NCI-H1694 treated with DMSO at 0.1 percent for 48 hours (cell line): ENCODE measurements at regions not wholly inside any gene's neighbourhood (a gene's known extent, or its start where the extent isn't known, plus 50 kb on each side); places are given as distances from the start of the nearest gene placed in this dataset.

Experiments
- DNase-seq: peaks from one replicate; lab custom pipeline; 2025; lab: John Stamatoyannopoulos, UW

DNA sequence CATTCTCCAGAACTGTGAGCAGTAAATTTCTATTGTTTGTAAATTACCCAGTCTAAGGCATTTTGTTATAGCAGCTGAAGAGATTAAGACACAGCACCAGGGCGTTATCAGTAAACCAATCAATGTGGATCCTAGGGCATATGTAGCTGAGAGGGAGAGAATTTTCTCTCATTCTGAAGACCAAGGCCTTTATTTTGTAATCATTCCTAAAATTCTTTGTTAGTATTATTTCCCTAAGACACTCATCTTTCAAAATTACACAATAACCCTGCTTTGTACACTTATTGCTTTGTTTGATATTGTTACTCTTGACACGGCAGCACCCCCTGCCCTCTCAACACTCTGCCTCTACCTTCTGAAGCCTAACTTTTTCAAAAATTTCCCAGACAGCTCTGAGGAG lies 419.1 kb downstream of the SLC4A3 start:
- DNase-seq: no peak

GRCh38 chr2:220051716-220052115 lies 424.3 kb downstream of the SLC4A3 start:
- no peak for DNase-seq

DNA sequence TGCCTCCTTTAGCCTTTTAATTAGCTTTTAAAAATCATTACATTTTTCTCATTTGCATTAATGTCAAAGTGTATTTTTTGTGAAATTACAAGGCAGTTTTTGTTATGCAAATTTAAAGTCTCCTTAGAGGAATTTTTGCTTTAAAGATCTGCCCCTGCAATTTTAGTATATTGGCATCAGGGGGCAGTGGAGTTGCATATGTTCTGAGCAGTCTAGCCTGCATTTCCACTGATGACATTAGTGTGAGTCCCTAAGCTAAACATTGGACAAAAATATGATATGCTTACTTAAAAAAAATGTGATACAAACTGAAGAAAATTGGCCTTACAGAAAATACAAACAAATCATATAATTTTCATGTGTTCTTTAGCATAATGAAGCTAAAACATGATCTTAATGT lies 426.5 kb downstream of the SLC4A3 start:
- DNase-seq: peak; percentile 33

GRCh38 chr2:220057391-220057790 lies 430.0 kb downstream of the SLC4A3 start:
- DNase-seq: no peak

GRCh38 chr2:220057916-220058315 lies 430.5 kb downstream of the SLC4A3 start:
- no peak for DNase-seq

GRCh38 chr2:220064111-220065030 lies 436.9 kb downstream of the SLC4A3 start:
- DNase-seq: no peak

- DNase-seq: no peak
Measured at GRCh38 chr2:220065581-220065980, 438.2 kb downstream of the SLC4A3 start.

- no peak for DNase-seq
Measured at GRCh38 chr2:220068846-220069245, 441.4 kb downstream of the SLC4A3 start.

GRCh38 chr2:220070349-220070748 lies 442.9 kb downstream of the SLC4A3 start:
- DNase-seq: no peak

- no peak for DNase-seq
Measured at GRCh38 chr2:220071696-220072095, 444.3 kb downstream of the SLC4A3 start.

GRCh38 chr2:220072669-220073220 lies 445.3 kb downstream of the SLC4A3 start:
- DNase-seq: no peak

GRCh38 chr2:220075835-220076234 lies 448.4 kb downstream of the SLC4A3 start:
- no peak for DNase-seq

DNA sequence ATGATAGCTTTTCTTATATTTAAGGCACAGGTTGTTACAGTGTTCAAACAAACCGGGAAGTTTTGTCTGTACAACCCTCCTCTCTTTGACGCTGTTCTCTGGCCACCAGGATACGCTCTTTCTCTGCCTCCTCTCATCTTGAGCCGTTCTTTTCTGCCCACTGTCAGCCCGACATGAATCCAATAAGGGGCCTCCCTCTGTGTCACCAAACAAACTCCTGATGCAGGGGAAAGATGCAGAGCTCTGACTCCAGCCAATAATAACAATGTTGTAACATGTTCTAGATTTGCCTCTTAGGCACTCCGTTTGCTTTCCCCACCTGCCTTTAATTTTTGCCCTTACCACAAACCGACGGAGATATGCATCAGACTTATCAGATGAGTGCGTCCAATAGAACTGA lies 449.3 kb downstream of the SLC4A3 start:
- no peak for DNase-seq

GRCh38 chr2:220077488-220077887 lies 450.1 kb downstream of the SLC4A3 start:
- DNase-seq: no peak

GRCh38 chr2:220078439-220078838 lies 451.0 kb downstream of the SLC4A3 start:
- no peak for DNase-seq

- no peak for DNase-seq
Measured at GRCh38 chr2:220079595-220079994, 452.2 kb downstream of the SLC4A3 start.

DNA sequence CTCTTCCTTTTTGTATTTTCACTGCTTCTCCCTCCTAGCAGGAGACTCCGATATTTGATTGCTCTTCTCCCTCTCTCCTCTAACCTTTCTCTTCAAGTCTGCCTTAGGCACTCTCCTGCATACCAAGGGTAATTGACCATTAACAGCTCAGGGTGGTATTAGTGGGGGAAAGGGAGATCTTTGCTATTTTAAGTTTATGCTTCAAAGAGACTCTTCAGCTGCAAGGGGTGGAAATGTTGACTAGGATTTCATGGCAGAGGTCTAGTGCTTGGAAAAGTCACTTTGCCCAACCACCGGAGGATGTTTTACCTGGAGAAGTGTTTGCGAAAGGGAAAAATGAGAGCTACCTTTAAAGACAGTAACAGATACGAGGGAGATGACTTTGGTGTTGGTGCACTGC lies 453.7 kb downstream of the SLC4A3 start:
- DNase-seq: no peak

DNA sequence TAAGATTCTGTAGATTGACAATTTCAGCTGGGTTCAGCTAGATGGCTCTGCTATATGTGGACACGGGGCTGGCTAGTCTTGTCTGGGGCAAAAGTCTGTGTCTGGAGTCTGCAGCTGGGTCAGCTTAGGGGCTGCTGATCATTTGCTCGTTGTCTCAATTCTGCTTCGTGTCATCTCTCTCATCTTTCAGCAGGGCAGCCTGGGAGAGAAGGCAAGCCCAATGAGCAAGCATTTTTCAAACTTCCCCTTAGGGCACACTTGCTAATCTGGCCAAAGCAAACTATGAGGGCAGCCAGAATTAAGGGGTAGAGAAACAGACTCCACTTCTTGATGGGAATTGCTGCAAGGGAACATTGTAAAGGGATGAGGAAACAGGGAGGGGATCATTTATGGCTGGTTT lies 462.6 kb downstream of the SLC4A3 start:
- no peak for DNase-seq

- DNase-seq: no peak
Measured at GRCh38 chr2:220096406-220096805, 469.0 kb downstream of the SLC4A3 start.

DNA sequence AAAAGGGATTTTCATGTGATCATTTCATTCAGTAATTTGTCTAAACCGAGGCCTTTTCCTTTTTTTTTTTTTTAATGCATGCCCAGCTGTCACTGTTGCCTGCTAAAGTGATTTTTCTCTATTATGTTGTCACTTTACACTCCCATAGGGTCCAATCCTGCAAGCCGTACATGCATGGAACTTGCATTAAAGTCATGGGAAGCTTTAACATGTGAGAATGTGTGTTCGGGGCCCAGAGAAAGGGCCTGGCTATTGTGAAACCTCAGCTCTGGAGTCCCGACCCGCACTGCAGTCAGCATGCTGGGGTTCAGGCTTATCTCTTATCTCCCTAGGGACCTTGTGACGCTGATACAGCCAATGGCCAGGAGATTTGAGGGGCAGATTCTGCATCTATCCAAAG lies 474.6 kb downstream of the SLC4A3 start:
- DNase-seq: peak; percentile 50

GRCh38 chr2:220103596-220103995 lies 476.2 kb downstream of the SLC4A3 start:
- no peak for DNase-seq

GRCh38 chr2:220104871-220105351 lies 477.5 kb downstream of the SLC4A3 start:
- DNase-seq: peak; percentile 37

- no peak for DNase-seq
Measured at GRCh38 chr2:220106065-220106464, 478.6 kb downstream of the SLC4A3 start.
